ENCODE measurements at regions not wholly inside any gene's neighbourhood (a gene's known extent, or its start where the extent isn't known, plus 50 kb on each side); places are given as distances from the start of the nearest gene placed in this dataset.

DNA sequence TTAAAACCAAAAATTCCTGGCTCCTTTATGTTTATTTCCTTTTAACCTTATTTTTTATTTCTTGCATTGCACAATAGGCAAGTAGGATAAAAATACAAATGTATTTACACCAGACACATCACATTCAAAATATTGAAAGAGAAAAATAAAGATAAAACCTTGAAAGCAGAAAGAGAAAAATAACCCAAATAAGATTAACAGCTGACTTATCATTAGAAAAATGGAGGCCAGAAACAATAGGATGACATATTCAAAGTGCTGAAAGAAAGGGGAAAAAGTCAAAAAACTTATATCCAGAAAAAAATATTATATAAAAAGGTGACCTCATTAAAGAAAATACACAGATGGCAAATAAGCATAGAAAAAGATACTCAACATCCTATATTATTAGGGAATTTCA lies 459.4 kb downstream of the NUF2 start:
- no peak overlapping the region for H3K27ac ChIP-seq (ENCODE audit: low read depth, low read length, poor library complexity, severe bottlenecking)
- BruUV-seq (replicated peaks): no TSS peak
- TF ChIP-seq, protein P1, sequence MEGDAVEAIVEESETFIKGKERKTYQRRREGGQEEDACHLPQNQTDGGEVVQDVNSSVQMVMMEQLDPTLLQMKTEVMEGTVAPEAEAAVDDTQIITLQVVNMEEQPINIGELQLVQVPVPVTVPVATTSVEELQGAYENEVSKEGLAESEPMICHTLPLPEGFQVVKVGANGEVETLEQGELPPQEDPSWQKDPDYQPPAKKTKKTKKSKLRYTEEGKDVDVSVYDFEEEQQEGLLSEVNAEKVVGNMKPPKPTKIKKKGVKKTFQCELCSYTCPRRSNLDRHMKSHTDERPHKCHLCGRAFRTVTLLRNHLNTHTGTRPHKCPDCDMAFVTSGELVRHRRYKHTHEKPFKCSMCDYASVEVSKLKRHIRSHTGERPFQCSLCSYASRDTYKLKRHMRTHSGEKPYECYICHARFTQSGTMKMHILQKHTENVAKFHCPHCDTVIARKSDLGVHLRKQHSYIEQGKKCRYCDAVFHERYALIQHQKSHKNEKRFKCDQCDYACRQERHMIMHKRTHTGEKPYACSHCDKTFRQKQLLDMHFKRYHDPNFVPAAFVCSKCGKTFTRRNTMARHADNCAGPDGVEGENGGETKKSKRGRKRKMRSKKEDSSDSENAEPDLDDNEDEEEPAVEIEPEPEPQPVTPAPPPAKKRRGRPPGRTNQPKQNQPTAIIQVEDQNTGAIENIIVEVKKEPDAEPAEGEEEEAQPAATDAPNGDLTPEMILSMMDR (conservative IDR thresholded peaks at IDR 0.05; ENCODE audit: low read length): no peak
- TF ChIP-seq EZH2phosphoT487 (IDR thresholded peaks at IDR 0.05; ENCODE audit: borderline replicate concordance, low read depth, low read length): no peak
- H3K4me3 ChIP-seq (ENCODE audit: low read depth, low read length, poor library complexity, severe bottlenecking): no peak overlapping the region
- H2AFZ ChIP-seq (ENCODE audit: low read length): no peak overlapping the region
- no peaks in the 10 kb centered on the region for H3K36me3 ChIP-seq (ENCODE audit: insufficient read depth, low read length)
- H3K4me2 ChIP-seq (ENCODE audit: low read length): no peak overlapping the region
- H3K9me3 ChIP-seq (ENCODE audit: low read length): 0 out of 2 replicates have a peak, but pooled peaks cover 9% of the 10 kb centered on the region
- DNase-seq (ENCODE audit: low spot score): no peak
- no peaks in the 10 kb centered on the region; the same call in 1 of the 2 replicates for H3K9me2 ChIP-seq (ENCODE audit: insufficient read depth, low read length)
- H4K20me1 ChIP-seq (ENCODE audit: insufficient read depth, low read length): no peaks in the 10 kb centered on the region
- intact Hi-C loops (cut with micrococcal nuclease; ENCODE audit: unreplicated experiment): no loop called here
- POLR2A ChIA-PET: interaction anchor here (0.7 kb wide), 1 partner anchor 15 kb away, joined by 3 read pairs; no protein-coding TSS in a partner anchor
- H3K79me2 ChIP-seq (ENCODE audit: insufficient read depth, low read depth, low read length): no peaks in the 10 kb centered on the region
- H3K4me1 ChIP-seq (ENCODE audit: insufficient read depth, low read length, poor library complexity, severe bottlenecking): no peaks in the 10 kb centered on the region
- CTCF ChIA-PET (ENCODE audit: unreplicated experiment): no interaction called here

DNA sequence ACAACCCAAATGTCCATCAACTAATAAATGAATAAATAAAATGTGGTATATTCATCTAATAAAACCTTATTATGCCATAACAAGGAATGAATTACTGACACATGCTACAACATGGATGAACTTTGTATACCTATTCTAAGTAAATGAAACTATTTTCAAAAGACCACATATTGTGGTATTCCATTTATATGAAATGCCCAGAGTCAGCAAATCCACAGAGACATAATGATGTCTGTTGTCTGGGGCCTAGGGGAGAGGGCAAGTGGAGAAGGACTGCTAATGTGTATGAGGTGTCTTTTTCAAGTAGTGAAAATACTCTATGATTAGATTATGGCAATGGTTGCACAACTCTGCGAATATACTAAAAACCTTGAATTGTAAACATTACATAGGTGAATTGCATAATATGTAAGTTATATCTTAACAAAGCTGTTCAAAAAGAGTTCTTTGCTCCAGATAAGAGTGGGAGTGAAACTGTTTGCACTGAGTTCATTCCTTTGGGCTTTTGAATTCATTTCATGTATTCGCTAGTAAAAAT lies 464.2 kb downstream of the NUF2 start:
- H3K4me2 ChIP-seq (ENCODE audit: low read length): no peak overlapping the region
- DNase-seq (ENCODE audit: low spot score): no peak
- 0 out of 2 replicates have a peak, but pooled peaks cover 7% of the 10 kb centered on the region for H3K9me3 ChIP-seq (ENCODE audit: low read length)
- intact Hi-C loops (cut with micrococcal nuclease; ENCODE audit: unreplicated experiment): no loop called here
- no peak overlapping the region for H3K4me3 ChIP-seq (ENCODE audit: low read depth, low read length, poor library complexity, severe bottlenecking)
- H4K20me1 ChIP-seq (ENCODE audit: insufficient read depth, low read length): no peaks in the 10 kb centered on the region
- no peaks in the 10 kb centered on the region for H3K4me1 ChIP-seq (ENCODE audit: insufficient read depth, low read length, poor library complexity, severe bottlenecking)
- TF ChIP-seq, protein P1 (conservative IDR thresholded peaks at IDR 0.05; ENCODE audit: low read length): no peak
- no peak for TF ChIP-seq EZH2phosphoT487 (IDR thresholded peaks at IDR 0.05; ENCODE audit: borderline replicate concordance, low read depth, low read length)
- H2AFZ ChIP-seq (ENCODE audit: low read length): no peak overlapping the region
- POLR2A ChIA-PET: no interaction called here
- no TSS peak for BruUV-seq (replicated peaks)
- H3K79me2 ChIP-seq (ENCODE audit: insufficient read depth, low read depth, low read length): no peaks in the 10 kb centered on the region
- no peak overlapping the region for H3K27ac ChIP-seq (ENCODE audit: low read depth, low read length, poor library complexity, severe bottlenecking)
- H3K9me2 ChIP-seq (ENCODE audit: insufficient read depth, low read length): no peaks in the 10 kb centered on the region; the same call in 1 of the 2 replicates
- CTCF ChIA-PET (ENCODE audit: unreplicated experiment): no interaction called here
- no peaks in the 10 kb centered on the region for H3K36me3 ChIP-seq (ENCODE audit: insufficient read depth, low read length)

DNA sequence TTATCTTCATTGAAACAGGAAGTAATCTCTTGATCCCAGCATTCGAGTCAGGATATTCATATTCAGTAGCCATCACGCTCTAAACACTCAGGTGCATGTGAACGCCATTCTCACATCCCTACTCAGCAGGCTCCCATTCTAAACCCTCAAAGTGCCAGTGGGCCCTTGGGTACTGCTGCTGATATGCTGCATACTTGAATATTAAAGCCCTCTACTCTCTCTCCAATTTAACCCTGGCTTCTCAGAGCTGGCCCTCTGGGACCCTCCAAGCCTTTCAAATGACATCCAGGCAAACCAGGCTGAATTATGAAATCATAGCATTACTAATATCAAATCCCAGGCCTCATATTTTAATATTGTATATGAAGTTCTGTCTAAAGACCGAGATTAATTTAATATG lies 468.2 kb downstream of the NUF2 start:
- Histone ChIP-seq H3K9me3 (ENCODE audit: low read length) (no peaks in the 10 kb centered on the region), H3K27ac (ENCODE audit: low read depth, low read length, poor library complexity, severe bottlenecking) (no peak overlapping the region), H3K36me3 (ENCODE audit: insufficient read depth, low read length) (no peaks in the 10 kb centered on the region), H3K9me2 (ENCODE audit: insufficient read depth, low read length) (no peaks in the 10 kb centered on the region), H3K4me2 (ENCODE audit: low read length) (no peak overlapping the region), H3K4me1 (ENCODE audit: insufficient read depth, low read length, poor library complexity, severe bottlenecking) (no peaks in the 10 kb centered on the region), H3K79me2 (ENCODE audit: insufficient read depth, low read depth, low read length) (no peaks in the 10 kb centered on the region), H4K20me1 (ENCODE audit: insufficient read depth, low read length) (no peaks in the 10 kb centered on the region), H2AFZ (ENCODE audit: low read length) (no peak overlapping the region), H3K4me3 (ENCODE audit: low read depth, low read length, poor library complexity, severe bottlenecking) (no peak overlapping the region)
- BruUV-seq (replicated peaks): no TSS peak
- CTCF ChIA-PET (ENCODE audit: unreplicated experiment): no interaction called here
- POLR2A ChIA-PET: no interaction called here
- intact Hi-C loops (cut with micrococcal nuclease; ENCODE audit: unreplicated experiment): no loop called here
- no peak for DNase-seq (ENCODE audit: low spot score)
- TF ChIP-seq, protein P1 (conservative IDR thresholded peaks at IDR 0.05; ENCODE audit: low read length): no peak
- TF ChIP-seq EZH2phosphoT487 (IDR thresholded peaks at IDR 0.05; ENCODE audit: borderline replicate concordance, low read depth, low read length): no peak
